IPS-NIHi7 (cell line): ENCODE measurements at regions not wholly inside any gene's neighbourhood (a gene's known extent, or its start where the extent isn't known, plus 50 kb on each side); places are given as distances from the start of the nearest gene placed in this dataset.
A peak's percentile ranks its signal among the peaks of the same experiment; 100 is the strongest.

Experiments used
- DNase-seq: peaks from one replicate; pipeline ENCODE4 v3.0.0; 2012; ENCODE audit warnings: mixed read lengths; ENCODE audit errors: extremely low spot score

DNA sequence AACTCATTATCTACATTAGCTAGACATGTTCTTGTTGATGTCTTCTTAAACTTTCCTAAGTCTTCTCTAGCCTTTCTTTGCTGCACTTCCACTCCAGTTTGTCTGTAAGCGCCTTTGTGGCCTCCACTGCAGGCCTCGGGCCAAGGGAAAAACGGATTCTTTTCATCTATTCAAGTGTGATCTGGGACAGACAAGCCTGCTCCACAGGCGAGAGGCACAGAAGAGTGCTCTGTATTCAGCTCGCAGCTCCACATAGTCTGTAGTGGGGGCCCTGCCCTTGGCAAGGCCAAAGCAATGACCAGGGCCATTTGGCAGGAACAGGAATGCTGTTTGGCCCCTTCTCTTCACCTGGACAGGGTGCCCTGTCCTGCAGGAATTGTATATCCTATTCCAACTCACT lies 84.1 kb upstream of the BARX2 start:
- DNase-seq, result no peak

GRCh38 chr11:129290966-129291365 lies 84.7 kb upstream of the BARX2 start:
- no peak for DNase-seq

- no peak for DNase-seq
These were observed 86.2 kb upstream of the BARX2 start for GRCh38 chr11:129289350-129290040.

DNA sequence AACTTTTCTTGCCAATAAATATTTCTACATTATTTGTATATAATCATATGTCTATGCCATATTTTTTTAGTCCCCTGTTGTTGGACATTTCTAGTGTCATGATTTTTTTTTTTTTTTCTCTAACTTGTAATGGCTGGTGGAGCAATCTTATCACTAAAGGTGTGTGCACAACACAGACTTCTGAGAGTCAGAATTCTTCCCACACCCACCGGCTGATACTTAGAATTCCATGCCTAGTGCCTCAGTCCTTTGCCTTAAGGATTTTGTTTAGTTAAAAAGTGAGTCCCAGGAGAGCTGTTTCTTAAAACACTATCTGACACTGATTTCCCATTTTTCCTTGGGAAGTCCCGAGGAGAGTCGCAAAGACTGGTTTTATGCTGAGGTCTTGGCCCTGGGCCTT lies 87.7 kb upstream of the BARX2 start:
- no peak for DNase-seq

- no peak for DNase-seq
These were observed 88.8 kb upstream of the BARX2 start for GRCh38 chr11:129286813-129287212.

- no peak for DNase-seq
These were observed 90.3 kb upstream of the BARX2 start for GRCh38 chr11:129285402-129285786.

DNA sequence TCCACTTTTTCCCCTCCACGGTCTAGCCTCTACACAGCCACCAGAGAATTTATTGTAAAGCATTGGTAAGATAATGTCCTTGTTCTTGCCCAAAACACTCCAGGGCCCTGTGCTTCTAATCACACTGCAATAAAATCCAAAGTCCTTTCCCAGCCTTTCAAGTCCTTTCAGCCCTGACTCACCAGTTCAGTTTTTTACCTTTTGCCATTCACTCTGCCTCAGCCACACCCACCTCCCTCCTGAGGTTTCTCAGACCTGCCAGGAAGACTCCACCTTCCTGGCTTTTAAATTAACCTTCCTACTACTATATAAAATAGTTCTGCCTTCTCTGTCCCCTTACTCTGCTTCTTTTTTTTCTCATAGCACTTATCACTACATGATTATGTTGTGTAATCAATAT lies 91.0 kb upstream of the ARHGAP32 start:
- DNase-seq, result peak; percentile 41

DNA sequence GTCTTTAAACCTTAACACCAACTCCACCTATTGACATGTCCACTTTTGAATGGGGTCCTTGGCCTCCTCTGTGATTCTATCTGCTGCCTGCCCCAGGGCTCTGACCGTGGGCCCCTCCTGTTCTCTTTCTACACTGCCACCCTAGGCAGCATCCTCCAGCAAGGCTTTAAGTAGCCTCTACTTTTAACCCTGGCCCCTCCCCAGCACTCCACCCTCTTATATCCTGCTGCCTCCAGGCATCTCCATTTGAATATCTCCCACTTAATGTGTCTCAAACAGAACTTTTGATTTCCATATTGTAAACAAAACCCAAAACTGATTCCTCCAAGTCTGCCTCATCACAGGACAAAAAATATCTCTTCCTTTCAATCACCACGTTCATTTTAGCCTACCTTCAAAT lies 90.5 kb upstream of the ARHGAP32 start:
- DNase-seq, result no peak

DNA sequence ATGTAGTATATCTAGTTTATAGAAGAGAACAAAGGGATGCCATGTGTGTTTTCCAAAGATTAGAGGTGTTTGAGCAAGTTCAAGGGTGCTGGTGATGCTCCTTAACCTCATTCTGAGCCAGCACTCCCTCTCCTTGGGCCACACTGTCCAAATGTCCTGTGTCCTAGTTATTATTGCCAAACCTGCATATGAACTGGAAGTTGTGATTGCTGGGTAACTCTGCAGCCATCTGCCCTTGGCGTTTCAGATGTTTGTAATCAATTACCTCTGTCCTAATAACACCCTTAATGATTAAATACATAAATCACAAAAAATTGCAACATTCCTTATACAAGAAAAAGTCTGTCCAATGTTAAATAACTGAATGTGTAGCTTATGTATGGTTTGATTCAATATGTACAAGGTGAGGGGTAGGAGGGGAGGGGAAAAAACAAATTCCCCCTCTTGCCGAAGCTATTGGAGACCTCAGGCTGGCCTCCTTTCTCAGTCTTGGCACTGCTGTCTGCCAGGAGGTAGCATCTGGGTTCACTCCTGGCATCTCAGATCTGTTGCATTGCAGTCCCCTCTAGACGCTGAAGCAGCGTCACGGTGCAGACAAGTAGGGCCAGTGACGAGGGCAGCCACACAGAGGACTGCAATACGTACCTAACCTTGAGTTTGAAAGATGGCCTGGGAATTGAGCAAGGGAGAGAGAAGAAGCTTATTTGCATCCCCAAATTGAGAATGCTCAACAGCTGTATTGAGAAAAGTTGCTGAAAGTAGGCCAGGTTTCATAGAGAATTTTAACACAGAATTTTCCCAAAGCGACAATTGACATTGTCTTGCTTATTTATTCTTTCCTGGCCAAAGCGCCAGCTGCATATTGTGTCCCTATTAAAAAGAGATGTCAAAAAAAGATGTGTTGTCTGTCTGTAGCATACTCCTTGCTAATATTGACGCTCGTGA lies 89.6 kb upstream of the ARHGAP32 start:
- no peak for DNase-seq

DNA sequence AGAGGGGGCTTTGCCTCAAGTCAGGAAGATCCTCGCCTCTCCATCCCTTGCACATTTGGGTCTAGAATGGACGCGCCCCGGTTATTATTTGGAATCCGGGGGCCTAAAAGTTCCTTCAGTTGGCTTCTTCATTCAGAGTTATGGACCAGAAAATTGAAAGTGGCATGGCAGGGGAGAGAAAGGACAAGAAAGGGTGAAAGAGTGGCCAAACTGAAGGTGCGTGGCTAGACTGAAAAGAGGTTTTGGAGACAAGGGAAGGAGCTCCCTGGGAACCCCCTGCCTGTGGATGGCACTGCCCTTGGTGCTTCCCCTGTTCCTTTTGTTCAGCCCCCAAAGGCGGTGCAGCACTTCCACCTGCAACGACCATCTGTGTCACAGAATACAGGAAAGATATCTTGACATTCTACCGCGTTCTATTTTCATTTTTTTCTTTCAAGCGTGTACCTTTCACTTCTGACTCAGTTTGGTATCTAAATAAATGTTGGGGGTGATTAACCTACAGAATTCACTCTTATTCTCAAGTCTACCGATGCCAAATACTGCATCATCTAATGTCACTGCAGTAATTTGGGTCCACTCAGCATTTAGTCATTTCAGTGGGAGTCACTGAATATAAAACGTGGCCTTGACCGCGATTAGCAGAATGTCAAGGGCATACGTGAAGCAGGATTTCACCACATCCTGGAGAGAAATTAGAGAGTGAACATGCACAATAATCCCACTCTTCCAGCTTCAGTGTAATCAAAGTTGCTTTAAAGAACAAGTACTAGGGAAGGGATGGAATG lies 88.1 kb upstream of the ARHGAP32 start:
- DNase-seq, result no peak

DNA sequence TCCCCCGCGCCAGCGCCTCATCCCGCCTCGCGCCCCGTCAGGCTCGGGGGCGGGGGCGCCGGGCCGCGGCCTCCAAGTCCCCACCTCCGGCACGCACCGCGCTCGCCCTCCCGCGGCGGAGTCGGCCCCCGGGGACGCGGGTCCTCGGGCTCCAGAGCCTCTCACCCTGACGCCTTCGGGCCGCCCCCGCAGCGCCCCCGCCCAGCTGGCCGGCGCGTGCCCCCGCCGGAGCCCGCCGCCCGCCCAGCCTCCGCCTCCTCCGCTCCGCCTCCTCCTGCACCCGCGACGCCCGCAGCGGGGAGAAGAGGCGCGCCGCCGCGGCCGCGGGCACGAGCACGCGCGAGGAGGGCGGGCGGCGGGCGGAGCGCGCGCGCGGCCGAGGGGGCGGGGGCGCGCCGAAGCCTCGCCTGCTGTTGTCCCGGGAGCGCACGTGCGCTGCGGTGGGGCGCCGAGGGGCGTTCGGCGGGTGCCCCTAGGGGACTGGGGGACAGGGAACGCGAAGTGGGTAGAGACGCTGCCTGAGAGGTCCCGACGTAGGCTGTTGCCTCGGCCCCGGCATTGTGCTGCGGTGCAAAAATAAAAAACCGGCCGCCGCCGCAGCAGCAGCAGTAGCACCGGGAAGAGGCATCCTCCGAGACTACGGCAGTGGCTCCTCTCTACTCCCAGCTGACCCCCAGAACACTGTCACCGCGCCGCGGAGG lies 87.4 kb upstream of the ARHGAP32 start:
- peak; percentile 89 for DNase-seq

- DNase-seq, result peak; percentile 44
These were observed 86.6 kb upstream of the ARHGAP32 start for GRCh38 chr11:129278586-129279319.

GRCh38 chr11:129277198-129277843 lies 85.2 kb upstream of the ARHGAP32 start:
- no peak for DNase-seq

GRCh38 chr11:129275828-129276227 lies 83.7 kb upstream of the ARHGAP32 start:
- no peak for DNase-seq

- no peak for DNase-seq
These were observed 82.0 kb upstream of the ARHGAP32 start for GRCh38 chr11:129273944-129274711.

DNA sequence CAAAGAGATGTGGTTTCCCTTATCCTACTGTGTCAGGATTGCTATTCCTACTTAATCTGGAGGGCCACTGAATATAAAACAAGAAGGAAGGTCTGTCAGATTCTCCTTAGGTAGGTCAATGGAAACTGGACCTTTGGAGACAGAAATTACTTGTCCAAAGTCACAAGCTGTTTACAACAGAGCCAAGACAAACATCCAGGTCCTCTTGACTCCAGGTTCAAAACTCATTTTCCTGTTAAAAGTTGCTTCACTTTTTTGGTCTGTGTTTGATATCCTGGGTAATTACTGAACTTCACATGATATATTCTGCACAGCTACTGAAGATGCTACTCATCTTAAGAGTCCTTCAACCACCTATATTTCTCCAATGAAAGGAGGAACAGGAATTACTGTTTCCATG lies 81.2 kb upstream of the ARHGAP32 start:
- DNase-seq, result no peak

DNA sequence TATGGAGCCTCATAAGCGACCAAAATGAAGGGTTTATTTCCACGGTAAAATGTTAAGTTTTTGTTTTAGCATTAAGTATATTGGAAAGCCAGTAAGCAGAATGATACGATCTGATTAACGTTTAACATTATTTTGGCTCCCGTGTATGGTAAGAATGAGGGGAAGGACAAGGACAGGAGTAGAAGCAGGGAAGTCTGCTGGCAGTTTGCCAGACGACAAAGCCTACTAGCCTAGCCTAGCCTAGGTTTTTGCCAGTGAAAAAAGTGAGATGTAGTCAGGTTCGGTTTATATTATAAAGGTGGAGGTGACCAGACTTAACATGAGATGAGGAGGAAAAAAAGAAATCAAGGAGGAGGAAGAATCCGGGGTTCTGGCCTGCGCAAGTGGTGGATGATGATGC lies 78.9 kb upstream of the ARHGAP32 start:
- DNase-seq, result no peak

DNA sequence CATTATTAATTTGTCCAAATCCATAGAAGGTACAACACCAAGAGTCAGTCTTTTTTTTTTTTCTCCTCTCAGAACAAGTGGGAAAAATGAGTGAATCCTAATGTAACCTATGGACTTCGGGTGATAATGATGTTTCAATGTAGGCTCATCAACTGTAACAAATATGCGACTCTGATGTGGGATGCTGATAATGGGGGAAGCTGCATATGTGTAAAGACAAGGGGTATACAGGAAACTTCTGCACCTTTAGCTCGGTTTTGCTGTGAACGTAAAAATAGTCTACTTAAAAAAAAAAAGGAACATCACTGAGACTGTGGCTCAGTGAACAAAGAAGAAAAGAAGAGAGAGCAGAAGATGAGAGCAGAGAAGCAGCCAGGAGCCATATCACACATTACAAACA lies 78.3 kb upstream of the ARHGAP32 start:
- no peak for DNase-seq

GRCh38 chr11:129268371-129268770 lies 76.2 kb upstream of the ARHGAP32 start:
- no peak for DNase-seq

GRCh38 chr11:129267716-129268115 lies 75.6 kb upstream of the ARHGAP32 start:
- DNase-seq, result no peak
